Heart left ventricle (tissue), 16 donors: ENCODE measurements at regions not wholly inside any gene's neighbourhood (a gene's known extent, or its start where the extent isn't known, plus 50 kb on each side); places are given as distances from the start of the nearest gene placed in this dataset.

Experiments used
- ATAC-seq, 4 donors: fragments of 200-7000 bp; cut with Tn5 transposase; one replicate each; pipeline ENCODE4 v1.9.1; 2020 to 2022; ENCODE audit warnings: moderate library complexity in 4 of 4, mild to moderate bottlenecking in 3 of 4, moderate number of reproducible peaks in 1 of 4
- DNase-seq, 5 donors: peaks; one replicate each; pipeline ENCODE4 v3.0.0-alpha.2; 2020
- H3K27ac ChIP-seq, 12 donors: fragments of 200-600 bp; sonication (generic) in 4 of 12; one replicate each; pipeline versions ENCODE4 v1.5.0 to v1.8.0; 2016 to 2022; ENCODE audit warnings: mild to moderate bottlenecking in 2 of 12
- H3K27me3 ChIP-seq, 9 donors: fragments of 200-600 bp; sonication (generic) in 2 of 9; one replicate each; pipeline versions ENCODE4 v1.5.1 to v1.8.0; 2016 to 2022; ENCODE audit warnings: mild to moderate bottlenecking in 3 of 9
- H3K36me3 ChIP-seq, 9 donors: fragments of 200-600 bp; sonication (generic) in 2 of 9; one replicate each; pipeline versions ENCODE4 v1.5.0 to v1.8.0; 2018 to 2022; ENCODE audit warnings: mild to moderate bottlenecking in 2 of 9
- H3K4me1 ChIP-seq, 12 donors: fragments of 200-600 bp; sonication (generic) in 4 of 12; one replicate each; pipeline versions ENCODE4 v1.5.0 to v1.8.0; 2016 to 2022; ENCODE audit warnings: mild to moderate bottlenecking in 3 of 12
- H3K4me3 ChIP-seq, 12 donors: fragments of 200-600 bp; sonication (generic) in 4 of 12; one replicate each; pipeline versions ENCODE4 v1.5.0 to v1.8.0; 2017 to 2022; ENCODE audit warnings: mild to moderate bottlenecking in 9 of 12, moderate library complexity in 4 of 12
- H3K9me3 ChIP-seq, 12 donors: fragments of 200-600 bp; sonication (generic) in 4 of 12; one replicate each; pipeline versions ENCODE4 v1.5.0 to v1.8.0; 2016 to 2022; ENCODE audit warnings: mild to moderate bottlenecking in 1 of 12
- POLR2A ChIP-seq, 2 donors: fragments of 450-650 bp; IDR thresholded peaks; one replicate each; pipeline ENCODE4 v1.6.1; 2017; ENCODE audit warnings: antibody characterized with exemption in 2 of 2, mild to moderate bottlenecking in 2 of 2, moderate library complexity in 2 of 2
- WGBS, 4 donors: extraction: QIAGEN DNeasy Blood & Tissue Kit in 2 of 4; methylation state at CpG; one replicate each; pipeline versions ENCODE4 v1.1.5 to v1.1.7; 2013 to 2018; 5-methylcytosine and 5-hydroxymethylcytosine counted together
- intact Hi-C, 10 donors: fragments of 100-400 bp; cut with DNase I; formaldehyde crosslinking; loops; one replicate each; pipeline versions ENCODE4 v1.11.1 to v1.14.2; 2022
- TF ChIP-seq, protein P1 (sequence below), 12 donors: fragments of 200-600 bp; sonication (generic) in 4 of 12; IDR thresholded peaks; one replicate each; pipeline versions ENCODE4 v1.5.0 to v1.8.0; 2018 to 2022; ENCODE audit warnings: antibody characterized with exemption in 12 of 12, mild to moderate bottlenecking in 5 of 12
- donor health status: ischemic (EF 13 %, LVEDD 7.1; RV severe dilation, severe dysfunction).
- donor health status: healthy with polysubstance abuse.
- donor health status: DM: no; HTN: yes; CAD: no.
- donor health status: DM: no; HTN: no; CAD: no.
- donor health status: ischemic (EF 25% LVEDD 6.9; RV normal size, moderate dysfunction).
- donor health status: ischemic (EF 25% LVEDD 5.7; RV mildly dilated, moderate dysfunction).
- donor health status: healthy.
- donor health status: DM: yes; HTN: yes; CAD: no.
- donor health status: ischemic (EF 35%, LVEDD 5.7; RV mildly dilated, moderate dysfunction).
- donor health status: nonischemic (EF 11% LVEDD 7.7; RV severe dilation, severe dysfunction).
- donor health status: DM: yes; HTN: yes; CAD: no.
- donor health status: PGD.
- donor health status: ischemic (EF 29% LVEDD 5.4; RV normal size, mild dysfunction).
- donor health status: nonischemic (EF 23%, LVEDD 6.1; RV moderate dilation, normal function).

DNA sequence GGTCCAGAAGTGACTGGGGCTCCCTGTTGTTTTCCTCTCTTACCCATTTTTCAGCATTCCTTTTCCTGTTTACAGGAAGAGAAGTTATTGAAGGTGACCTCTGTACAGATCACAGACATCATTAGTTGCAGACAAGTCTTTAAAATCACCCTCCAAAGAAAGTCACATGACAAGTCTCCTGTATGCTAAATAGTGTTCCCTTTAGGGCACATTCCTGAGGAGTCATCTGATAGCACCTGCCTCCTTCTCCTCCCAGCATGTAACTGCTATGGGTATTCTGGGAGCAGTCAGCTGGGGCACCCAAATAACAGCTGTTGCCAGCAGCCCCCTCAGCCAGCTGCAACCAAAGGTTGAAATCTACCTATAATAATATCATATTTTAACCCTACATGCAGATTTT lies 200.6 kb downstream of the PTGER3 start:
- intact Hi-C loops = no loop called here
- peaks cover 0 to 3% (median 0%) of the 10 kb centered on the region in 12 donors for H3K4me1 ChIP-seq
- no peaks in the 10 kb centered on the region for H3K36me3 ChIP-seq
- no peak for TF ChIP-seq POLR2A (IDR thresholded peaks at IDR 0.05)
- TF ChIP-seq, protein P1, sequence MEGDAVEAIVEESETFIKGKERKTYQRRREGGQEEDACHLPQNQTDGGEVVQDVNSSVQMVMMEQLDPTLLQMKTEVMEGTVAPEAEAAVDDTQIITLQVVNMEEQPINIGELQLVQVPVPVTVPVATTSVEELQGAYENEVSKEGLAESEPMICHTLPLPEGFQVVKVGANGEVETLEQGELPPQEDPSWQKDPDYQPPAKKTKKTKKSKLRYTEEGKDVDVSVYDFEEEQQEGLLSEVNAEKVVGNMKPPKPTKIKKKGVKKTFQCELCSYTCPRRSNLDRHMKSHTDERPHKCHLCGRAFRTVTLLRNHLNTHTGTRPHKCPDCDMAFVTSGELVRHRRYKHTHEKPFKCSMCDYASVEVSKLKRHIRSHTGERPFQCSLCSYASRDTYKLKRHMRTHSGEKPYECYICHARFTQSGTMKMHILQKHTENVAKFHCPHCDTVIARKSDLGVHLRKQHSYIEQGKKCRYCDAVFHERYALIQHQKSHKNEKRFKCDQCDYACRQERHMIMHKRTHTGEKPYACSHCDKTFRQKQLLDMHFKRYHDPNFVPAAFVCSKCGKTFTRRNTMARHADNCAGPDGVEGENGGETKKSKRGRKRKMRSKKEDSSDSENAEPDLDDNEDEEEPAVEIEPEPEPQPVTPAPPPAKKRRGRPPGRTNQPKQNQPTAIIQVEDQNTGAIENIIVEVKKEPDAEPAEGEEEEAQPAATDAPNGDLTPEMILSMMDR (IDR thresholded peaks at IDR 0.05) = no peak
- no peak for DNase-seq
- ATAC-seq = peak in 2 of 4 donors; percentile 42 to 51
- H3K27ac ChIP-seq = no peak overlapping the region
- H3K27me3 ChIP-seq = no peaks in the 10 kb centered on the region
- H3K4me3 ChIP-seq = no peak overlapping the region
- H3K9me3 ChIP-seq = peaks cover 0 to 2% (median 0%) of the 10 kb centered on the region in 12 donors

DNA sequence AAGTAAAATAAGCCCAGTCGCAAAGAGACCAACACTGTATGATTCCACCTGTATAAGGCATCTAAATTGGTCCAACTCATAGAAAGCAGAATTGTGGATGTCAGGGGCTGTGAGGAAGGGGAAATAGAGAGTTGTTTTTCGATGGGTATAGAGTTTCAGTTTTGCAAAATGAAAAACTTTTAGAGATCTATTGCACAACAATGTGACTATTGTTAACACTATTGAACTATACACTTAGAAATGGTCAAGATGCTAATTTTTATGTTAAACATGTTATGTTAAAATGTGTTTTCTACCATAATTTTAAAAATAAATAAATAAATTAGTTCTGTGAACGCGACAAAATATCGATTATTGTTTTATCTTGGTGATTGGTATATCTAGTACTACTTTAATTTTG lies 192.4 kb downstream of the PTGER3 start:
- ATAC-seq = no peak
- no peaks in the 10 kb centered on the region for H3K36me3 ChIP-seq
- no peaks in the 10 kb centered on the region for H3K4me1 ChIP-seq
- 73 to 75% (median 73%) methylated on average over 5 of the region's 5 CpGs for WGBS, 4 donors
- TF ChIP-seq, protein P1 (IDR thresholded peaks at IDR 0.05) = no peak
- no peak for TF ChIP-seq POLR2A (IDR thresholded peaks at IDR 0.05)
- H3K9me3 ChIP-seq = no peaks in the 10 kb centered on the region
- H3K27ac ChIP-seq = no peak overlapping the region
- H3K27me3 ChIP-seq = no peaks in the 10 kb centered on the region
- intact Hi-C loops = no loop called here
- no peak for DNase-seq
- no peak overlapping the region for H3K4me3 ChIP-seq

DNA sequence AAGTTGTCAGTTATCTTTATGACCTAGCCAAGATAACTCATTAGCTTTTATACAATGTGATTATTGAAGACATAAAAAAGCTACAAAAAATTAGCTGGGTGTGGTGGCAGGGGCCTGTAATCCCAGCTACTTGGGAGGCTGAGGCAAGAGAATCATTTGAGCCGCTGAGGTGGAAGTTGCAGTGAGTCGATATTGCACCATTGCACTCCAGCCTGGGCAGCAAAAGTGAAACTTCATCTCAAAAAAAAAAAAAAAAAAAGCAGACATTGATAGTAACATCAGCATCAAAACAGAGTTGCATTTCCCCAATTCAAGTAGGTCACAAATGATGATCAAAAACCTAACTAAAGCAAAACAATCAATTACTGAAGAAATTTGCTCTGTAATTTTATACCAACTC lies 191.4 kb downstream of the PTGER3 start:
- no peak for DNase-seq
- intact Hi-C loops = no loop called here
- no peak for ATAC-seq
- Histone ChIP-seq H3K27ac (no peak overlapping the region), H3K27me3 (no peaks in the 10 kb centered on the region), H3K4me1 (no peaks in the 10 kb centered on the region), H3K9me3 (no peaks in the 10 kb centered on the region), H3K36me3 (no peaks in the 10 kb centered on the region), H3K4me3 (no peak overlapping the region)
- 88 to 92% (median 89%) methylated on average over 2 of the region's 2 CpGs for WGBS, 4 donors
- TF ChIP-seq, protein P1 (IDR thresholded peaks at IDR 0.05) = no peak
- TF ChIP-seq POLR2A (IDR thresholded peaks at IDR 0.05) = no peak

DNA sequence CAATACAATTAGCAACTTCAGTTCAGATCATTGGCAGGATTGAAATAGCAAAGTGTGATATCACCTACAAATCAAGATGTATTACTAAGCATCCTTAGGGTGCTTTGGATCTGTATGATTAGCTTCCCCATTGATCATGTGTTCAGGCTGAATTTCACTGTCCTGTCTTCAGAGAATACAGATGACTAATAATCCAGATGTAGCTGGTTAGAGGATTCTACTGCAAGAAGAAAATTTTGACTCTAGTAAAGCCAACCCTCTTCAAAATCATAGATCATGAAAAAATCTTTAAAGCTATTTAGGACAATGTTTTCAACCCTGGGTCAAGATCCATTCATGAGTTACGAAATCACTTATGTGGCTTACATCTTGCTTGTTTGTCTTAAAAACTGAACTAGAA lies 184.4 kb downstream of the PTGER3 start:
- ATAC-seq (no peak), DNase-seq (no peak)
- TF ChIP-seq, protein P1 (IDR thresholded peaks at IDR 0.05) = no peak
- no peak for TF ChIP-seq POLR2A (IDR thresholded peaks at IDR 0.05)

More for the DNA sequence above, 184.4 kb downstream of the PTGER3 start:
- Histone ChIP-seq H3K27me3 (no peaks in the 10 kb centered on the region), H3K36me3 (no peaks in the 10 kb centered on the region), H3K4me1 (no peaks in the 10 kb centered on the region), H3K4me3 (no peak overlapping the region), H3K27ac (no peak overlapping the region), H3K9me3 (no peaks in the 10 kb centered on the region)
- intact Hi-C loops = no loop called here
- 78 to 90% (median 80%) methylated on average over 1 of the region's 1 CpG for WGBS, 4 donors
